ENCODE measurements at regions not wholly inside any gene's neighbourhood (a gene's known extent, or its start where the extent isn't known, plus 50 kb on each side); places are given as distances from the start of the nearest gene placed in this dataset.

- H3K9me3 ChIP-seq (ENCODE audit: control insufficient read depth in 1 of 2, low read length in 2 of 2): peaks cover 5 to 8% of the 10 kb centered on the region in 2 donors
- H3K27ac ChIP-seq (ENCODE audit: low read depth, low read length): no peak overlapping the region
- no peaks in the 10 kb centered on the region for H3K36me3 ChIP-seq (ENCODE audit: control insufficient read depth in 1 of 2, insufficient read depth in 2 of 2, low read length in 2 of 2)
- H3K4me1 ChIP-seq (ENCODE audit: control insufficient read depth in 1 of 2, insufficient read depth in 2 of 2, low read length in 2 of 2): no peaks in the 10 kb centered on the region
- no peak overlapping the region for H3K4me3 ChIP-seq (ENCODE audit: low read depth in 1 of 2, low read length in 2 of 2)
- no peaks in the 10 kb centered on the region for H3K27me3 ChIP-seq (ENCODE audit: control insufficient read depth in 1 of 2, insufficient read depth in 2 of 2, low read length in 2 of 2)
- H3K9ac ChIP-seq (ENCODE audit: low read depth in 1 of 2, low read length in 2 of 2): no peak overlapping the region
Observed at GRCh38 chr2:194002699-194003368, 1654.2 kb upstream of the SLC39A10 start.

GRCh38 chr2:193990868-193991267 is 1666.2 kb upstream of the SLC39A10 start:
- H3K27ac ChIP-seq (ENCODE audit: low read depth, low read length): no peak overlapping the region
- H3K9me3 ChIP-seq (ENCODE audit: control insufficient read depth in 1 of 2, low read length in 2 of 2): no peaks in the 10 kb centered on the region
- no peaks in the 10 kb centered on the region for H3K27me3 ChIP-seq (ENCODE audit: control insufficient read depth in 1 of 2, insufficient read depth in 2 of 2, low read length in 2 of 2)
- no peak overlapping the region for H3K9ac ChIP-seq (ENCODE audit: low read depth in 1 of 2, low read length in 2 of 2)
- no peak overlapping the region for H3K4me3 ChIP-seq (ENCODE audit: low read depth in 1 of 2, low read length in 2 of 2)
- no peaks in the 10 kb centered on the region for H3K4me1 ChIP-seq (ENCODE audit: control insufficient read depth in 1 of 2, insufficient read depth in 2 of 2, low read length in 2 of 2)
- no peaks in the 10 kb centered on the region for H3K36me3 ChIP-seq (ENCODE audit: control insufficient read depth in 1 of 2, insufficient read depth in 2 of 2, low read length in 2 of 2)

GRCh38 chr2:193989645-193990044 is 1667.4 kb upstream of the SLC39A10 start:
- Histone ChIP-seq H3K4me3 (ENCODE audit: low read depth in 1 of 2, low read length in 2 of 2) (no peak overlapping the region), H3K9ac (ENCODE audit: low read depth in 1 of 2, low read length in 2 of 2) (no peak overlapping the region), H3K9me3 (ENCODE audit: control insufficient read depth in 1 of 2, low read length in 2 of 2) (no peaks in the 10 kb centered on the region), H3K27me3 (ENCODE audit: control insufficient read depth in 1 of 2, insufficient read depth in 2 of 2, low read length in 2 of 2) (no peaks in the 10 kb centered on the region), H3K36me3 (ENCODE audit: control insufficient read depth in 1 of 2, insufficient read depth in 2 of 2, low read length in 2 of 2) (no peaks in the 10 kb centered on the region), H3K27ac (ENCODE audit: low read depth, low read length) (no peak overlapping the region), H3K4me1 (ENCODE audit: control insufficient read depth in 1 of 2, insufficient read depth in 2 of 2, low read length in 2 of 2) (no peaks in the 10 kb centered on the region)

DNA sequence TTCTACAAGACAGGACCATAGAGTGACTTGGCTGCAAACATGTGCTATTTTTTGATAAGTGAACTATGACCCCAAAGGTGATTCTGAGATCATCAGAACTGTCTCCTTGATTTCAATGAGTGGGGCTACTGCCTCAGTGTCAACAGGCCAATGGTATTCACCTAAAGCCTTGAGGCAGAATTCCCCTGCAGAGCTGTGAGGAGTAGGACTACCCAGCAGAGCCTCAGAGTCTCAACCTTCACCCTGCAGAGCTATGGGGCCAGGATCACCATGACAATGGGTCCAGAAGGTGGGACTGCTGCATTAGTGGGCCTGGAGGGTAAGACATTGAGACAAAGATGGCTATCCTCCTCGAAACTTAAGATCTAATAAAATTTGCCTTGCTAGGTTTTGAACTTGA is 1668.2 kb upstream of the SLC39A10 start:
- no peaks in the 10 kb centered on the region for H3K36me3 ChIP-seq (ENCODE audit: control insufficient read depth in 1 of 2, insufficient read depth in 2 of 2, low read length in 2 of 2)
- H3K27ac ChIP-seq (ENCODE audit: low read depth, low read length): no peak overlapping the region
- H3K9ac ChIP-seq (ENCODE audit: low read depth in 1 of 2, low read length in 2 of 2): no peak overlapping the region
- H3K4me3 ChIP-seq (ENCODE audit: low read depth in 1 of 2, low read length in 2 of 2): no peak overlapping the region
- no peaks in the 10 kb centered on the region for H3K9me3 ChIP-seq (ENCODE audit: control insufficient read depth in 1 of 2, low read length in 2 of 2)
- no peaks in the 10 kb centered on the region for H3K27me3 ChIP-seq (ENCODE audit: control insufficient read depth in 1 of 2, insufficient read depth in 2 of 2, low read length in 2 of 2)
- H3K4me1 ChIP-seq (ENCODE audit: control insufficient read depth in 1 of 2, insufficient read depth in 2 of 2, low read length in 2 of 2): no peaks in the 10 kb centered on the region

GRCh38 chr2:193985272-193985671 is 1671.8 kb upstream of the SLC39A10 start:
- H3K36me3 ChIP-seq (ENCODE audit: control insufficient read depth in 1 of 2, insufficient read depth in 2 of 2, low read length in 2 of 2): no peaks in the 10 kb centered on the region
- H3K4me3 ChIP-seq (ENCODE audit: low read depth in 1 of 2, low read length in 2 of 2): no peak overlapping the region
- no peak overlapping the region for H3K9ac ChIP-seq (ENCODE audit: low read depth in 1 of 2, low read length in 2 of 2)
- H3K27ac ChIP-seq (ENCODE audit: low read depth, low read length): no peak overlapping the region
- no peaks in the 10 kb centered on the region for H3K4me1 ChIP-seq (ENCODE audit: control insufficient read depth in 1 of 2, insufficient read depth in 2 of 2, low read length in 2 of 2)
- H3K27me3 ChIP-seq (ENCODE audit: control insufficient read depth in 1 of 2, insufficient read depth in 2 of 2, low read length in 2 of 2): no peaks in the 10 kb centered on the region
- no peaks in the 10 kb centered on the region for H3K9me3 ChIP-seq (ENCODE audit: control insufficient read depth in 1 of 2, low read length in 2 of 2)

DNA sequence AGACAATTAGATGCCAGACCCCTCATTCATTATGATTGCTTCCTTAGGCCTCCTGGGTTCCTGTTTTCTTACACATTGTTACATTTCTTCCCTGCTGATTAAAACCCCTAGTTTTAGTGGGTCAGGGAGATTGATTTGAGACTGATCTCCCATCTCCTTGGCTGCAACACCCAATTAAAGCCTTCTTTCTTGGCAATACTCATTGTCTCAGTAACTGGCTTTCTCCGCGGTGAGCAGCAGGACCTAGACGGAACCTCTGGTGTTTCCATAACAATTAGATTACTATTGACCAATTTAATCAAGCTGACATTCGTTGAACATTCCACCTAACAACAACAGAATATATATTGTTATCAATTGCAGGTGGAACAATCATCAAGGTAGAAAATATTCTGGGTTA is 1676.4 kb upstream of the SLC39A10 start:
- Histone ChIP-seq H3K4me3 (ENCODE audit: low read depth in 1 of 2, low read length in 2 of 2) (no peak overlapping the region), H3K9me3 (ENCODE audit: control insufficient read depth in 1 of 2, low read length in 2 of 2) (no peaks in the 10 kb centered on the region), H3K27ac (ENCODE audit: low read depth, low read length) (no peak overlapping the region), H3K4me1 (ENCODE audit: control insufficient read depth in 1 of 2, insufficient read depth in 2 of 2, low read length in 2 of 2) (no peaks in the 10 kb centered on the region), H3K9ac (ENCODE audit: low read depth in 1 of 2, low read length in 2 of 2) (no peak overlapping the region), H3K36me3 (ENCODE audit: control insufficient read depth in 1 of 2, insufficient read depth in 2 of 2, low read length in 2 of 2) (no peaks in the 10 kb centered on the region), H3K27me3 (ENCODE audit: control insufficient read depth in 1 of 2, insufficient read depth in 2 of 2, low read length in 2 of 2) (no peaks in the 10 kb centered on the region)

DNA sequence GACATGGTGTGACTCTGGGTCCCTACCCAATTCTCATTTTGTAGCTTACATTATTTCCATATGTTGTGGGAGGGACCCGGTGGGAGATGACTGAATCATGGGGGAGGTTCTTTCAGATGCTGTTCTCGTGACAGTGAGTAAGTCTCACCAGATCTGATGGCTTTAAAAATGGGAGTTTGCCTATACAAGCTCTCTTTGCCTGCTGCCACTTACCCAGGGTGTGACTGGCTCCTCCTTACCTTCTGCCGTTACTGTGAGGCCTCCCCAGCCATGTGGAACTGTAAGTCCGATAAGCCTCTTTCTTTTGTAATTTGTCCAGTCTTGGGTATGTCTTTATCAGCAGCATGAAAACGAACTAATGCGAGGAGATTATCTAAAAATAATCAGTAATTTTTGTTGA is 1683.2 kb upstream of the SLC39A10 start:
- no peak overlapping the region for H3K27ac ChIP-seq (ENCODE audit: low read depth, low read length)
- no peaks in the 10 kb centered on the region for H3K9me3 ChIP-seq (ENCODE audit: control insufficient read depth in 1 of 2, low read length in 2 of 2)
- H3K4me1 ChIP-seq (ENCODE audit: control insufficient read depth in 1 of 2, insufficient read depth in 2 of 2, low read length in 2 of 2): no peaks in the 10 kb centered on the region
- H3K27me3 ChIP-seq (ENCODE audit: control insufficient read depth in 1 of 2, insufficient read depth in 2 of 2, low read length in 2 of 2): no peaks in the 10 kb centered on the region
- no peaks in the 10 kb centered on the region for H3K36me3 ChIP-seq (ENCODE audit: control insufficient read depth in 1 of 2, insufficient read depth in 2 of 2, low read length in 2 of 2)
- no peak overlapping the region for H3K9ac ChIP-seq (ENCODE audit: low read depth in 1 of 2, low read length in 2 of 2)
- H3K4me3 ChIP-seq (ENCODE audit: low read depth in 1 of 2, low read length in 2 of 2): no peak overlapping the region

GRCh38 chr2:193966590-193966989 is 1690.4 kb upstream of the SLC39A10 start:
- Histone ChIP-seq H3K36me3 (ENCODE audit: control insufficient read depth in 1 of 2, insufficient read depth in 2 of 2, low read length in 2 of 2) (no peaks in the 10 kb centered on the region), H3K9ac (ENCODE audit: low read depth in 1 of 2, low read length in 2 of 2) (no peak overlapping the region)

GRCh38 chr2:193965263-193965662 is 1691.8 kb upstream of the SLC39A10 start:
- H3K4me3 ChIP-seq (ENCODE audit: low read depth in 1 of 2, low read length in 2 of 2): no peak overlapping the region
- no peaks in the 10 kb centered on the region for H3K9me3 ChIP-seq (ENCODE audit: control insufficient read depth in 1 of 2, low read length in 2 of 2)
- no peak overlapping the region for H3K9ac ChIP-seq (ENCODE audit: low read depth in 1 of 2, low read length in 2 of 2)
- no peaks in the 10 kb centered on the region for H3K36me3 ChIP-seq (ENCODE audit: control insufficient read depth in 1 of 2, insufficient read depth in 2 of 2, low read length in 2 of 2)
- no peaks in the 10 kb centered on the region for H3K27me3 ChIP-seq (ENCODE audit: control insufficient read depth in 1 of 2, insufficient read depth in 2 of 2, low read length in 2 of 2)
- H3K27ac ChIP-seq (ENCODE audit: low read depth, low read length): no peak overlapping the region
- H3K4me1 ChIP-seq (ENCODE audit: control insufficient read depth in 1 of 2, insufficient read depth in 2 of 2, low read length in 2 of 2): no peaks in the 10 kb centered on the region

More at GRCh38 chr2:193966590-193966989, 1690.4 kb upstream of the SLC39A10 start:
- no peak overlapping the region for H3K4me3 ChIP-seq (ENCODE audit: low read depth in 1 of 2, low read length in 2 of 2)
- H3K27me3 ChIP-seq (ENCODE audit: control insufficient read depth in 1 of 2, insufficient read depth in 2 of 2, low read length in 2 of 2): no peaks in the 10 kb centered on the region
- H3K9me3 ChIP-seq (ENCODE audit: control insufficient read depth in 1 of 2, low read length in 2 of 2): no peaks in the 10 kb centered on the region
- H3K27ac ChIP-seq (ENCODE audit: low read depth, low read length): no peak overlapping the region
- no peaks in the 10 kb centered on the region for H3K4me1 ChIP-seq (ENCODE audit: control insufficient read depth in 1 of 2, insufficient read depth in 2 of 2, low read length in 2 of 2)

DNA sequence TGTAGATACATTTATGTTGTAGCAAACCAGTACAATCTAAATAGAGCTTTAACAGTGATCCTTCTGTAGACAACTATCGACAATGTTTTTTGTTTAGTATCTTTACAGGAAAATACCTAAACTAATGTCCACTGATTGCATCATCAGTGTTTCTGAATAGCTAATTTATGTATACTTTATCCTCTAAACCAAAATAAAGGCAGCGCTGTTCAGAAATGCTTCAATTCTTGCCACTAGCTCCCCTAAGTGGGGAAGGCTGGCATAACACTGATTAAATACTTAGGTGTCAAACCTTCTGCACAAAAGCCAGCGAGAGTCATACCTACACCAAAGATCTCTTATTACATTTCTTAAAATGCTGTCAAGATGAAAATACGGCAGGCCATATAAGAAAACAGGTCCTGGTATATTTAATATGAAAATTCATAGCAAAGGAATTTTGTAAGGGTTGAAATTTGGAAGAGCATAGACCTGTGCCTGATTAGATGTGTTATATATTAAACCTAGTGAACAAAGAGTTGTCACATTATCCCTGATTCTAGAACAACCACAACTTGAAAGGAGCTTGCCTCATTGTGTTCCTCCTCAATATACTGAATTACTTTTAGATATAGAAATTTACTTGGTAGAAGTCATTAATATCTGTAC is 1693.4 kb upstream of the SLC39A10 start:
- no peak overlapping the region for H3K9ac ChIP-seq (ENCODE audit: low read depth in 1 of 2, low read length in 2 of 2)
- no peaks in the 10 kb centered on the region for H3K4me1 ChIP-seq (ENCODE audit: control insufficient read depth in 1 of 2, insufficient read depth in 2 of 2, low read length in 2 of 2)
- H3K4me3 ChIP-seq (ENCODE audit: low read depth in 1 of 2, low read length in 2 of 2): no peak overlapping the region
- no peak overlapping the region for H3K27ac ChIP-seq (ENCODE audit: low read depth, low read length)
- H3K9me3 ChIP-seq (ENCODE audit: control insufficient read depth in 1 of 2, low read length in 2 of 2): no peaks in the 10 kb centered on the region
- H3K27me3 ChIP-seq (ENCODE audit: control insufficient read depth in 1 of 2, insufficient read depth in 2 of 2, low read length in 2 of 2): no peaks in the 10 kb centered on the region
- no peaks in the 10 kb centered on the region for H3K36me3 ChIP-seq (ENCODE audit: control insufficient read depth in 1 of 2, insufficient read depth in 2 of 2, low read length in 2 of 2)

Data from duodenal mucosa (tissue), 2 donors.